ENCODE measurements at regions not wholly inside any gene's neighbourhood (a gene's known extent, or its start where the extent isn't known, plus 50 kb on each side); places are given as distances from the start of the nearest gene placed in this dataset.

DNA sequence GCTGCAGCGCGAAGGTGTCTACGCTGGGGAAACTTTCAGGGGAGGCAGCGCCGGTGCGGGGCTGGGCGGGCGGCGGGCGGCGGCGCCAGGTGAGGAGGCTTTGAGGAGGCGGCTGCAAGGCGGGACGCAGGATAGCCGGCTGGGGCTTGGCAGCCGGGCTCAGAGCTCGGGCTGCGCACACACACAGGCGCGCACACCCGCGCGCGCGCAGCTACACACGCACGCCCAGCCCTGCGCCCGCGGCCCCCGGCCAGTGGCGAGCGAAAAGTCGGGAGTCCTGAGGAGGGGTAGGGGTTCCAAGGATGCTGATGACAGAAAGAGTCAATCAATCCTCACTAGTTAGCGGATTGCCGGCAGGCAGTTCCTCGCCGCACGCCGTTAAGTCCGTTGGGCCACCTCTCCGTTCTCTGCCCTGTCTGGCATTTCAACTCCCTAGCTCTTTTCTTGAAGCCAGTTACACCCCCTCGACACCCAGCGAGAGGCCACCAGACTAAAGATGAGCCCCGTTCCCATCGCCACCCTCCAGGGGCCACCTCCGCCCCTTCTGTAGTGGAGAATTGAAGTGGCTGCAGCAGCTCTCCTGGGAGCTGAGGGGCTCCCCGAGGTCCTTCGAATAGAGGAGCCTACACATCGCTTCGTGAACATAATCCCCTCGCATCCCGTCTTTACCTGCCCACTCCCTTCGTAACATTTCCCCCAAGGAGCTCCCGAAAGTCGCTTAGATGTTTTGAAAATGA, 1640.3 kb upstream of the C9orf72 start, which contains the start of gene LINGO2:
LINGO2 (minus strand) TSS at position 185 of the 737 bp plus-strand sequence.
- peak within 1 kb of the TSS; percentile 35 for H3K4me3 ChIP-seq (ENCODE audit: low read depth, low read length)
- TF ChIP-seq, protein P1, sequence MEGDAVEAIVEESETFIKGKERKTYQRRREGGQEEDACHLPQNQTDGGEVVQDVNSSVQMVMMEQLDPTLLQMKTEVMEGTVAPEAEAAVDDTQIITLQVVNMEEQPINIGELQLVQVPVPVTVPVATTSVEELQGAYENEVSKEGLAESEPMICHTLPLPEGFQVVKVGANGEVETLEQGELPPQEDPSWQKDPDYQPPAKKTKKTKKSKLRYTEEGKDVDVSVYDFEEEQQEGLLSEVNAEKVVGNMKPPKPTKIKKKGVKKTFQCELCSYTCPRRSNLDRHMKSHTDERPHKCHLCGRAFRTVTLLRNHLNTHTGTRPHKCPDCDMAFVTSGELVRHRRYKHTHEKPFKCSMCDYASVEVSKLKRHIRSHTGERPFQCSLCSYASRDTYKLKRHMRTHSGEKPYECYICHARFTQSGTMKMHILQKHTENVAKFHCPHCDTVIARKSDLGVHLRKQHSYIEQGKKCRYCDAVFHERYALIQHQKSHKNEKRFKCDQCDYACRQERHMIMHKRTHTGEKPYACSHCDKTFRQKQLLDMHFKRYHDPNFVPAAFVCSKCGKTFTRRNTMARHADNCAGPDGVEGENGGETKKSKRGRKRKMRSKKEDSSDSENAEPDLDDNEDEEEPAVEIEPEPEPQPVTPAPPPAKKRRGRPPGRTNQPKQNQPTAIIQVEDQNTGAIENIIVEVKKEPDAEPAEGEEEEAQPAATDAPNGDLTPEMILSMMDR (IDR thresholded peaks at IDR 0.05; ENCODE audit: insufficient read depth, low read length) = no peak
- DNase-seq (ENCODE audit: low read depth) = no peak

DNA sequence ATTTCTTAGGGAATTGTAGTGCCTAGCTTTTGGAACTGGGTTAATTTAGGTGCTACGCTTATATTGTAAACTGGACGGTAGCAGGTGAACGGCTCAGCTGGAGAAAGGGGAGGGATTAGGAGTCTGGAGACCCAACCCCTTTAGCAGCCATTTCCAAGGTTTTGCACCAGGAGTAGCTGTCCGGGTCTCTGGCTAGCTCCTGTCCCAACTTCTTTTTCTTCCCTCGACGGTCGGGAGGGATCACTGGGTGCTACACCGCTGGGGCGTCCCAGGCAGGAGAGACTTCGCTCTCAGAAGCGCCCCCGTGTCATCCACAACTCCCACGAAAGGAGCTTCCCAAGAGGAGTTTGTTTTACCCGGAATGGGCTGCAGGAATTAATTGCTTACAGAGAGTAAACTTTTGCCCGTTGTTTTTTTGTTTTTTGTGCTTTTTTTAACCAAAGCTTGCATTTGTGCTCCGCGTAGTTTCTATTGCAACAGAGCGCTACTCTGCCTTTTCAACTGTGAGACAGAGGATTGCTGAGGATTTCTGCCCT, 1640.9 kb upstream of the C9orf72 start:
- no peak for DNase-seq (ENCODE audit: low read depth)
- TF ChIP-seq, protein P1 (IDR thresholded peaks at IDR 0.05; ENCODE audit: insufficient read depth, low read length) = no peak
- H3K4me3 ChIP-seq (ENCODE audit: low read depth, low read length) = no peak overlapping the region

DNA sequence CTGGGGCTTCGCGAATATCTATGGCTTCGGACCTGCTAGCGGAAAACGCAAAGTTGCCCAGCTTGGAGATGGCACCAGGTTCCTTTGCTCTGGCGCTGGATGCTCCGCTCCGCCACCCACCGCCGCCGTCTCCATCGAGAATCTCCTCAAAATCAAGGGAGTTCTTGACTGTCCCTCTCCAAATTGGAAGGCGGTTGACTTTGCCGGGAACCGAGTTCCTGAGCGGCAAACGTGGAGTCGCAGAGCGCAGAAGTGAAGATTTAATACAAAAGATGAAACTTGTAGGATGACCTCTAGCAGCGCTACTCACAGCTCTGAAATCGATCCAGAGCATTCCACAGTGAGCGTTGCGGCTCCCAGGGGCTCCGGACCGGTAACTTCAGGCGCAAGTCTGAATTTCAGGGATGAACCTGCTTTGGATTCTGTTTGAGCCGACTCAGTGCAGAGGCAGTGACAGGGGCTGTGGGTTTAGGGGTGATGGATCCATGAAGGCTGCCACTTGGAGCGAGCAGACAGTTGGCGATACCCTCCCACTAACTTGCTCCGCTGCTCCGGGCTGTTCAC, 1641.5 kb upstream of the C9orf72 start:
- H3K4me3 ChIP-seq (ENCODE audit: low read depth, low read length) = no peak overlapping the region
- DNase-seq (ENCODE audit: low read depth) = no peak
- TF ChIP-seq, protein P1 (IDR thresholded peaks at IDR 0.05; ENCODE audit: insufficient read depth, low read length) = no peak

DNA sequence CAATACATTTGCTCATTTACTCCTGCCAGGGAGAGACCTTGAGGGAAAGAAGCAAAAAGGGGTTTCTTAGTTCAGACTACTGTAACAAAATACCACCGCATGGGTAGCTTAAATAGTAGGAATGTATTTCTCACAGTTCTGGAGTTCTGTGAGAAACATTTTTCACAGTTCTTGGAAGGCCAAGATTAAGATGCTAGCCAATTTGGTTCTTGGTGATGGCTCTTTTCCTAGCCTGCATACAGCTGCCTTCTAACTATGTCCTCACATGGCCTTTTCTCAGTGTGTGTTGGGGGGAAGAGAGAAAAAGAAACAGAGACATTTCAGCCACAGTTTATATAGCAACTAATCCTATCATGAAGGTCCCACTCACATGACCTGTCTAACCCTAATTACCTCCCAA, 1644.7 kb upstream of the C9orf72 start:
- TF ChIP-seq, protein P1 (IDR thresholded peaks at IDR 0.05; ENCODE audit: insufficient read depth, low read length) = no peak
- H3K4me3 ChIP-seq (ENCODE audit: low read depth, low read length) = no peak overlapping the region
- DNase-seq (ENCODE audit: low read depth) = no peak

GRCh38 chr9:29220596-29221251, 1647.4 kb upstream of the C9orf72 start:
- DNase-seq (ENCODE audit: low read depth) = no peak
- TF ChIP-seq, protein P1 (IDR thresholded peaks at IDR 0.05; ENCODE audit: insufficient read depth, low read length) = no peak

DNA sequence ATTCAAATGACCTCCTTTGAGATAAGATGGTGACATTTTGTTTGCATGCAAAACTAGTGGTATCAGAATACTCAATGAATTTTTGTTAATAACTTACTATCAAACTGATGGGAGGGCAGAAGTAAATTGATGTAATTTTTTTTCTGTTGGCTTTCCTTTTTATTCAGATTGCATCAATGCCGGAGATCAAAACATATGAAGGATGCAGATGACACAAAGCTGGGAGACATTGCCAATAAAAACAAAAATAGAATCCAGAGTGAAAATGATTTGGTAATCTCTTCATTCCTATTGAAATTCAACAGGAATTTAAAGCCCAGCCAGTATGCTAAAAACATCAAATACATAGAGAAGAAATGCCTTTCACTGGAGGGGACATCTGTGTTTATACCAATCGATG, 1655.3 kb upstream of the C9orf72 start:
- DNase-seq (ENCODE audit: low read depth) = no peak
- no peak overlapping the region for H3K4me3 ChIP-seq (ENCODE audit: low read depth, low read length)
- TF ChIP-seq, protein P1 (IDR thresholded peaks at IDR 0.05; ENCODE audit: insufficient read depth, low read length) = no peak

More at GRCh38 chr9:29220596-29221251, 1647.4 kb upstream of the C9orf72 start:
- no peak overlapping the region for H3K4me3 ChIP-seq (ENCODE audit: low read depth, low read length)
